ENCODE measurements at regions not wholly inside any gene's neighbourhood (a gene's known extent, or its start where the extent isn't known, plus 50 kb on each side); places are given as distances from the start of the nearest gene placed in this dataset.

DNA sequence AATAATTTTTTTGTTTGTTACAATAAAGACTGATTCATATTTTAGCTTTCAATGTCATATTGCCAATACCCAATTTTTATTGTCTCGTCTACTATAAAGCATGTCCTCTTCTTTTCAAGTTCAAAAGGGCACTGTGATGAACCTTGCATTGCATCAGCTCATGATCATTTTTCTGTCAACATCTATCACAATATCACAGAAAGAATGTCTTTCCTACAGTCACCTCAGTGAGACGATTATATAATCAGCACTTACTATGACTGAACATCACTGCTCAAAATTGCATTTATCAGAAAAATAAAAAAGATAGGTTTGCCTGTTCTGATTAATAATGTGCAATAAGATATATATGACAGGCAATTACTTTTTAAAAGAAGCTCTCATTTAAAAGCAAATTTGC, 228.7 kb upstream of the LRFN5 start:
- TF ChIP-seq, protein P1, sequence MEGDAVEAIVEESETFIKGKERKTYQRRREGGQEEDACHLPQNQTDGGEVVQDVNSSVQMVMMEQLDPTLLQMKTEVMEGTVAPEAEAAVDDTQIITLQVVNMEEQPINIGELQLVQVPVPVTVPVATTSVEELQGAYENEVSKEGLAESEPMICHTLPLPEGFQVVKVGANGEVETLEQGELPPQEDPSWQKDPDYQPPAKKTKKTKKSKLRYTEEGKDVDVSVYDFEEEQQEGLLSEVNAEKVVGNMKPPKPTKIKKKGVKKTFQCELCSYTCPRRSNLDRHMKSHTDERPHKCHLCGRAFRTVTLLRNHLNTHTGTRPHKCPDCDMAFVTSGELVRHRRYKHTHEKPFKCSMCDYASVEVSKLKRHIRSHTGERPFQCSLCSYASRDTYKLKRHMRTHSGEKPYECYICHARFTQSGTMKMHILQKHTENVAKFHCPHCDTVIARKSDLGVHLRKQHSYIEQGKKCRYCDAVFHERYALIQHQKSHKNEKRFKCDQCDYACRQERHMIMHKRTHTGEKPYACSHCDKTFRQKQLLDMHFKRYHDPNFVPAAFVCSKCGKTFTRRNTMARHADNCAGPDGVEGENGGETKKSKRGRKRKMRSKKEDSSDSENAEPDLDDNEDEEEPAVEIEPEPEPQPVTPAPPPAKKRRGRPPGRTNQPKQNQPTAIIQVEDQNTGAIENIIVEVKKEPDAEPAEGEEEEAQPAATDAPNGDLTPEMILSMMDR (IDR thresholded peaks at IDR 0.05): no peak
- no peak for TF ChIP-seq ZFX (IDR thresholded peaks at IDR 0.05; ENCODE audit: borderline replicate concordance)

Measured in 22Rv1 (cell line).